ENCODE measurements at regions not wholly inside any gene's neighbourhood (a gene's known extent, or its start where the extent isn't known, plus 50 kb on each side); places are given as distances from the start of the nearest gene placed in this dataset.

- DNase-seq (ENCODE audit: extremely low read depth, low read depth) = no peak
Observed at GRCh38 chr3:72001758-72002157, 216.8 kb upstream of the PROK2 start.

GRCh38 chr3:71998995-71999673 is 214.2 kb upstream of the PROK2 start:
- no peak for DNase-seq (ENCODE audit: extremely low read depth, low read depth)

- no peak for DNase-seq (ENCODE audit: extremely low read depth, low read depth)
Observed at GRCh38 chr3:71997066-71997653, 212.2 kb upstream of the PROK2 start.

- no peak for DNase-seq (ENCODE audit: extremely low read depth, low read depth)
Observed at GRCh38 chr3:71994906-71995305, 210.0 kb upstream of the PROK2 start.

- no peak for DNase-seq (ENCODE audit: extremely low read depth, low read depth)
Observed at GRCh38 chr3:71994203-71994602, 209.3 kb upstream of the PROK2 start.

- no peak for DNase-seq (ENCODE audit: extremely low read depth, low read depth)
Observed at GRCh38 chr3:71991681-71992080, 206.7 kb upstream of the PROK2 start.

- DNase-seq (ENCODE audit: extremely low read depth, low read depth) = no peak
Observed at GRCh38 chr3:71991046-71991445, 206.1 kb upstream of the PROK2 start.

GRCh38 chr3:71990545-71990944 is 205.6 kb upstream of the PROK2 start:
- DNase-seq (ENCODE audit: extremely low read depth, low read depth) = no peak

- no peak for DNase-seq (ENCODE audit: extremely low read depth, low read depth)
Observed at GRCh38 chr3:71989165-71989564, 204.2 kb upstream of the PROK2 start.

GRCh38 chr3:71987828-71988227 is 202.9 kb upstream of the PROK2 start:
- no peak for DNase-seq (ENCODE audit: extremely low read depth, low read depth)

GRCh38 chr3:71987089-71987735 is 202.3 kb upstream of the PROK2 start:
- DNase-seq (ENCODE audit: extremely low read depth, low read depth) = no peak

GRCh38 chr3:71986606-71987005 is 201.7 kb upstream of the PROK2 start:
- DNase-seq (ENCODE audit: extremely low read depth, low read depth) = no peak

- no peak for DNase-seq (ENCODE audit: extremely low read depth, low read depth)
Observed at GRCh38 chr3:71984843-71985613, 200.1 kb upstream of the PROK2 start.

- no peak for DNase-seq (ENCODE audit: extremely low read depth, low read depth)
Observed at GRCh38 chr3:71983694-71984093, 198.7 kb upstream of the PROK2 start.

- peak; percentile 18 for DNase-seq (ENCODE audit: extremely low read depth, low read depth)
Observed at GRCh38 chr3:71982506-71983258, 197.7 kb upstream of the PROK2 start.

GRCh38 chr3:71979175-71979574 is 194.2 kb upstream of the PROK2 start:
- DNase-seq (ENCODE audit: extremely low read depth, low read depth) = no peak

GRCh38 chr3:71978150-71978721 is 193.3 kb upstream of the PROK2 start:
- DNase-seq (ENCODE audit: extremely low read depth, low read depth) = no peak

- DNase-seq (ENCODE audit: extremely low read depth, low read depth) = no peak
Observed at GRCh38 chr3:71977525-71977924, 192.6 kb upstream of the PROK2 start.

GRCh38 chr3:71975573-71975972 is 190.6 kb upstream of the PROK2 start:
- no peak for DNase-seq (ENCODE audit: extremely low read depth, low read depth)

- no peak for DNase-seq (ENCODE audit: extremely low read depth, low read depth)
Observed at GRCh38 chr3:71974786-71975185, 189.8 kb upstream of the PROK2 start.

Data from NCI-H460 (cell line).